ENCODE measurements at regions not wholly inside any gene's neighbourhood (a gene's known extent, or its start where the extent isn't known, plus 50 kb on each side); places are given as distances from the start of the nearest gene placed in this dataset.

DNA sequence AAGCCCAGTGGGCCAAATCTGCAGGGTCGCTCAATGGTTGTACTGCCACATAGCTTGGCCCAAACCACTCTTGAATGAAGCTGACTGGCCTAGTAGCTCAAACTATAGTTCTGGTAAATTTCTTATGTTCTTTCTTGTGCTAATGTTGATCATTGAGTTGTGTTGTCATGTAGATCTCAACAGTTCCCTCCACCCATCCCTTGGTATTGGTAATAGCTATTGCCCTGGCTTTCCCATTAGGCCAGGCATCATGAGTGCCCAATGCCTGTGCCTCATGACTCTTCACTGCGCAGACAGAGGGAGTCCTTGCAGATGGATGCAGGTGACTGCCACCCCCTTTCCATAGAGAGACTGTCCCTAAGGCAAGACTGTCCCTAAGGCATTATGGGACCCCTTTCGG lies 988.4 kb downstream of the KCNMA1 start:
- H3K27ac ChIP-seq, result no peak overlapping the region

DNA sequence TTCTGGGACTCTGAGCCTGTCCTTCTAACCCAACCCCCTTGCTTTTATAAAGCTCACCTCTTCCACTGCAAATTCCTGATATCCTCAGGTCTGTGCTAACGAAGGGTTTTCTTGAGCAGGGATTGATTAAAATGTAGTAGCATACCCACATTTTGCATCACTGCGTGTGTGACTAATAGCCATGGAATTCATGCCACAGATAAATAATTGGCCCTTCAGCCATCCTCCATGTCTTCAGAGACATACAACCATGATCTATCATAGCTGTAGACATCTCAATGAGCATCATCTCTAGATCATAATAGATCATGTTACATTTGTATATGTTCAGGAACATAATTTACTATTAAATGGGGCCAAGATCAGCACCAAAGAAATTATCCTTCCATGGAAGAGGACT lies 990.3 kb downstream of the KCNMA1 start:
- Histone ChIP-seq H3K36me3 (replicated peaks in 1 of 2) (no peaks in the 10 kb centered on the region), H3K4me1 (replicated peaks in 1 of 2) (no peaks in the 10 kb centered on the region), H3K27me3 (no peaks in the 10 kb centered on the region), H3K27ac (no peak overlapping the region), H3K4me3 (no peak overlapping the region), H3K9me3 (replicated peaks in 1 of 3) (no peaks in the 10 kb centered on the region)
- WGBS, 4 donors, result 77 to 90% (median 82%) methylated on average over 2 of the region's 2 CpGs
- TF ChIP-seq, protein P1, sequence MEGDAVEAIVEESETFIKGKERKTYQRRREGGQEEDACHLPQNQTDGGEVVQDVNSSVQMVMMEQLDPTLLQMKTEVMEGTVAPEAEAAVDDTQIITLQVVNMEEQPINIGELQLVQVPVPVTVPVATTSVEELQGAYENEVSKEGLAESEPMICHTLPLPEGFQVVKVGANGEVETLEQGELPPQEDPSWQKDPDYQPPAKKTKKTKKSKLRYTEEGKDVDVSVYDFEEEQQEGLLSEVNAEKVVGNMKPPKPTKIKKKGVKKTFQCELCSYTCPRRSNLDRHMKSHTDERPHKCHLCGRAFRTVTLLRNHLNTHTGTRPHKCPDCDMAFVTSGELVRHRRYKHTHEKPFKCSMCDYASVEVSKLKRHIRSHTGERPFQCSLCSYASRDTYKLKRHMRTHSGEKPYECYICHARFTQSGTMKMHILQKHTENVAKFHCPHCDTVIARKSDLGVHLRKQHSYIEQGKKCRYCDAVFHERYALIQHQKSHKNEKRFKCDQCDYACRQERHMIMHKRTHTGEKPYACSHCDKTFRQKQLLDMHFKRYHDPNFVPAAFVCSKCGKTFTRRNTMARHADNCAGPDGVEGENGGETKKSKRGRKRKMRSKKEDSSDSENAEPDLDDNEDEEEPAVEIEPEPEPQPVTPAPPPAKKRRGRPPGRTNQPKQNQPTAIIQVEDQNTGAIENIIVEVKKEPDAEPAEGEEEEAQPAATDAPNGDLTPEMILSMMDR (IDR thresholded peaks at IDR 0.05), result no peak
- no peak for DNase-seq
- intact Hi-C loops (cut with DNase I), result no loop called here

More for the DNA sequence above, 988.4 kb downstream of the KCNMA1 start:
- no peaks in the 10 kb centered on the region for H3K27me3 ChIP-seq
- no peaks in the 10 kb centered on the region for H3K36me3 ChIP-seq (replicated peaks in 1 of 2)
- no peaks in the 10 kb centered on the region for H3K4me1 ChIP-seq (replicated peaks in 1 of 2)
- no peak for TF ChIP-seq POLR2A (IDR thresholded peaks at IDR 0.05)
- TF ChIP-seq, protein P1 (IDR thresholded peaks at IDR 0.05), result no peak
- DNase-seq, result no peak
- 89 to 92% (median 91%) methylated on average over 3 of the region's 3 CpGs for WGBS, 4 donors
- H3K4me3 ChIP-seq, result no peak overlapping the region
- intact Hi-C loops (cut with DNase I), result no loop called here
- no peaks in the 10 kb centered on the region for H3K9me3 ChIP-seq (replicated peaks in 1 of 3)

DNA sequence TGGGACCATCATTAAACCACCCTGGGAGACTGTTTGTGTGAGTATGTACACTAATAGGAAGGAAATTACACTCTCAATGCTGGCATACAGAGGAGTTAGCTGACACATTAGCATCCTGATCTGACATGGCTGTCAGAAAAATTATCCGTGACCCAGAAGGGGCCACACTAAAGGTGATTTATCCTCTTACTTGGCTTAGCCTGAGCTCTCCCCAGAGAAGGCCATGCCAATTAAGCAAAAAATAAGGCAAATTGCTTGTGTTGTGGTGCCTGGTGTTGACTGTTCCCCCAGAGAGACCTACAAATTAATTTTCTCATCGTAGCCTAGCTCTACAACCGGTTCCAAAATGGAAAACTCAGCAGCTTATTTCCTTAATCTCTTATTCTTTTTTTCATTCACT lies 992.3 kb downstream of the KCNMA1 start:
- no peak overlapping the region for H3K27ac ChIP-seq
- 78 to 93% (median 89%) methylated on average over 3 of the region's 3 CpGs for WGBS, 4 donors
- H3K36me3 ChIP-seq (replicated peaks in 1 of 2), result no peaks in the 10 kb centered on the region
- H3K27me3 ChIP-seq, result no peaks in the 10 kb centered on the region
- intact Hi-C loops (cut with DNase I), result no loop called here
- TF ChIP-seq, protein P1 (IDR thresholded peaks at IDR 0.05), result no peak
- TF ChIP-seq POLR2A (IDR thresholded peaks at IDR 0.05), result no peak
- H3K4me1 ChIP-seq (replicated peaks in 1 of 2), result no peaks in the 10 kb centered on the region
- H3K9me3 ChIP-seq (replicated peaks in 1 of 3), result no peaks in the 10 kb centered on the region
- H3K4me3 ChIP-seq, result no peak overlapping the region
- DNase-seq, result no peak

DNA sequence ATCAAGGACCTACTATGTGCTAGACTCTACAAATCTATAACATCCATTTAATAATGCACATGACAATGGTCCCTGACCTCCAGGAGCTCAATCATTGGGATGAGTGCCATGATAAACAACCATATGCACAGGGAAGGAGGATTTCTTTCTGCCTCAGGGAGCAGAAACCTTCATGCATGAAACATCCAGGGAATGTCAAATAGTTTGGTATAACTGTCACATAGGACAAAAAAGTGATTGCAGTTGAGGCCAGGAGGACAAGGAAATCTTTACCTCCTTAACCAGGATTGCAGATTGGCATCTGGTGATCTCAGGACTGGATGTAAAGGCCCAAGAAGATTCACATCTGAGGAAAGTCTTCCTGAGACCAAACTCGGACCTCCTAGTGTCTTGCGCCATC lies 993.1 kb downstream of the KCNMA1 start:
- Histone ChIP-seq H3K27me3 (no peaks in the 10 kb centered on the region), H3K36me3 (replicated peaks in 1 of 2) (no peaks in the 10 kb centered on the region), H3K4me3 (no peak overlapping the region), H3K27ac (no peak overlapping the region), H3K4me1 (replicated peaks in 1 of 2) (no peaks in the 10 kb centered on the region), H3K9me3 (replicated peaks in 1 of 3) (no peaks in the 10 kb centered on the region)
- DNase-seq, result no peak
- 74 to 86% (median 86%) methylated on average over 2 of the region's 2 CpGs for WGBS, 4 donors
- intact Hi-C loops (cut with DNase I), result no loop called here
- TF ChIP-seq, protein P1 (IDR thresholded peaks at IDR 0.05), result no peak
- TF ChIP-seq POLR2A (IDR thresholded peaks at IDR 0.05), result no peak

Data from adrenal gland (tissue), 9 donors.